HTR-8/SVneo (cell line): ENCODE measurements at regions not wholly inside any gene's neighbourhood (a gene's known extent, or its start where the extent isn't known, plus 50 kb on each side); places are given as distances from the start of the nearest gene placed in this dataset.
A peak's percentile ranks its signal among the peaks of the same experiment; 100 is the strongest.

Experiments
- DNase-seq: peaks from one replicate; pipeline ENCODE4 v3.0.0; 2011; ENCODE audit warnings: low spot score, mixed read lengths; ENCODE audit not compliant: insufficient read length
- FAIRE-seq: peaks from 2 replicates; lab custom pipeline; 2011; peaks lifted over from hg19 to GRCh38; lab: Jason Lieb, UNC

GRCh38 chr3:22942981-22943380 is 260.1 kb upstream of the UBE2E2 start:
- FAIRE-seq = no peak
- no peak for DNase-seq

GRCh38 chr3:22947851-22948250 is 255.3 kb upstream of the UBE2E2 start:
- FAIRE-seq (no peak), DNase-seq (no peak)

- no peak for DNase-seq
- FAIRE-seq = no peak
Observed at GRCh38 chr3:22951910-22952309, 251.2 kb upstream of the UBE2E2 start.

GRCh38 chr3:22952860-22953259 is 250.3 kb upstream of the UBE2E2 start:
- FAIRE-seq (no peak), DNase-seq (no peak)

DNA sequence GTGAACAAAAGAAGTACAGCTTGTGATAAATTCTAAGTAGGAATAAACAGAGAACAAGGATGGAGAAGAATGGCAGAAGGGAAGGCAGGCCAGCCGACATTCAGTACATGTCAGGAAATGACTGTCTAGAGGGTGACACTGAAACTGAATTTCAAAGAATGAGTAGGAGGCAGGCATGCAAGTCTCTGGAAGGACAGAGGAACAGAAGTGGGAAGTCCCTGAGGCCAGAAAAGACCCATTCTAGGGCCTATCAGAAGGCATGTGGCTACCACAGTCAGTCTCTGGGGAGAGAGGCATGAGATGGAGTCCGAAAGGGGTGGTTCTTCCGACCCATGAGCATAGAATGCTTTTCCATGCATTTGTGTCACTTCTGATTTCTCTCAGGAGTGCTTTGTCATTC is 243.5 kb upstream of the UBE2E2 start:
- DNase-seq (no peak), FAIRE-seq (no peak)

- FAIRE-seq (no peak), DNase-seq (peak; percentile 24)
Observed at GRCh38 chr3:22960105-22960984, 242.8 kb upstream of the UBE2E2 start.

DNA sequence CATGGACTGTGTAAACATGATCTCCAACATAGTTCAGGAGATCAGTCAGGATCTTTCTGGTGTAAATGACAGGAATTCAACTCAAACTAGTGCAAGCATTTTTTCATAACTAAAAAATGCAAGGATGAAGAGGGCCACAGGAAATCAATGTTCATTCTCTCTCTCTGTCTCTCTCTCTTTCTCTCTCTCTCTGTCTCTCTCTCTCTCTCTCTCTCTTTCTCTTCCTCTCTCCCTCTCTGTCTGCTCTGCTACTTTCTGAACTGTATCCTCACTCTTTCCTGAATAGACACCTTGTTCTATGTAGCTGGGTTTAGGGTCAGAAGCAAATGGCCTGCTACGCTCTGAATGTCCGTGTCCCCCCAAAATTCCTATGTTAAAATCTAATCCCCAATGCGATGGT is 240.9 kb upstream of the UBE2E2 start:
- DNase-seq = no peak
- no peak for FAIRE-seq

DNA sequence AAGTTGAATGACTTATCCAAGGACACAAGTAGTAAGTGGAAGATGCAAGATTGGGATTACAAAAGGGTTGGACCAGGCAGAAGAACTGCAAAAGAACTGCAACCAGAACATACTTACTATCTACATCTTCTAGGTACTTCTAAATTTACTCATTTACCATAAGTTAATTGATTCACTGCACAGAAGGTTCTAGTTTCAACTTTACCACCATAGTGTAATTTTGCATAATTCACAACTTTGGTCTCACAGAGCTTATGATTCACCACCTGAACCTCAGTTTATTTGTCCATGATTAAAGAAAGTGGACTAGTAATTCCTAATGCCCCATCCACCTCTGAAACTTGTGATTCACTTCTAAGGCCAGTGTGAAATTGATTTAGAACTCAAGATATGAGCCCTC is 236.8 kb upstream of the UBE2E2 start:
- DNase-seq = no peak

GRCh38 chr3:22969276-22969675 is 233.9 kb upstream of the UBE2E2 start:
- no peak for FAIRE-seq

More for the DNA sequence above, 236.8 kb upstream of the UBE2E2 start:
- no peak for FAIRE-seq

DNA sequence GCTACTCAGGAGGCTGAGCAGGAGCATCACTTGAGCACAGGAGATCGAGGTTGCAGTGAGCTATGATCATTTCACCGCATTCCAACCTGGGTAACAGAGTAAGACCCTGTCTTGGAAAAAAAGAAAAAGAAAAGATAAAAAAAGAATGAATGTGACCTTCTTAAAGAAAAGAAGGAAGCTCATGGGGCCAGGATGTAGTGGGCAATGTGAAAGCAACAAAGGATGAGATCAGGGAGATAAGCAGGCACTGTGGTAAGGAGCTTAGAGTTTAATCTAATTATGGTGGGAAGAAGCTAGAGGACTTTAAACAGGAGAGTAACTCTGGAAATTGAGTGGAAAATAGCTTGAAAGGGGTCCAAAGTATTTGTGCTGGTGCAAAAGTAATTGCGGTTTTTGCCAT is 231.6 kb upstream of the UBE2E2 start:
- FAIRE-seq (no peak), DNase-seq (no peak)

More at GRCh38 chr3:22969276-22969675, 233.9 kb upstream of the UBE2E2 start:
- no peak for DNase-seq

- no peak for FAIRE-seq
- DNase-seq = no peak
Observed at GRCh38 chr3:22977042-22977441, 226.1 kb upstream of the UBE2E2 start.

- DNase-seq = no peak
- FAIRE-seq = no peak
Observed at GRCh38 chr3:22977650-22978289, 225.4 kb upstream of the UBE2E2 start.

GRCh38 chr3:22979581-22979980 is 223.5 kb upstream of the UBE2E2 start:
- no peak for DNase-seq
- no peak for FAIRE-seq

DNA sequence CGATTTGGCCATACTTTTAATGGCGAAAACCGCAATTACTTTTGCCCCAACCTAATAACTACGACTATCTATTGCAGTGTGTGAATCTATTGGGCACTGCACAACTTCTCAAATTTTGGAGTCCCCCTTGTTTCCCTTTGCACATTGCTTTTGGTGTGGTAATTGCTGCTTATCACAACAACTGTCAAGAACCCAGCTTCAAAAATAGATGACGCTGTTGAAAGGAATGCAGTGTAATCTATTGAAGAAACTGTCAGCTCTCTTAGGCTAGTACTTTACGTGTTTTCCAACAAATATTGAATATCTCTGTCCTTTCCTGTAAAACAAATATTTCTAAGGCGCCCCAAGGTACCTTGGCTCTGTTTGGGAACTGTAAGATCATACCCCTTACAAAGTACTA is 222.8 kb upstream of the UBE2E2 start:
- DNase-seq (peak; percentile 45), FAIRE-seq (peak; percentile 9)

- no peak for FAIRE-seq
- DNase-seq = no peak
Observed at GRCh38 chr3:22981166-22981565, 222.0 kb upstream of the UBE2E2 start.

GRCh38 chr3:22981861-22982260 is 221.3 kb upstream of the UBE2E2 start:
- DNase-seq (no peak), FAIRE-seq (no peak)

GRCh38 chr3:22982981-22983587 is 220.0 kb upstream of the UBE2E2 start:
- DNase-seq (peak; percentile 41), FAIRE-seq (peak; percentile 26)

DNA sequence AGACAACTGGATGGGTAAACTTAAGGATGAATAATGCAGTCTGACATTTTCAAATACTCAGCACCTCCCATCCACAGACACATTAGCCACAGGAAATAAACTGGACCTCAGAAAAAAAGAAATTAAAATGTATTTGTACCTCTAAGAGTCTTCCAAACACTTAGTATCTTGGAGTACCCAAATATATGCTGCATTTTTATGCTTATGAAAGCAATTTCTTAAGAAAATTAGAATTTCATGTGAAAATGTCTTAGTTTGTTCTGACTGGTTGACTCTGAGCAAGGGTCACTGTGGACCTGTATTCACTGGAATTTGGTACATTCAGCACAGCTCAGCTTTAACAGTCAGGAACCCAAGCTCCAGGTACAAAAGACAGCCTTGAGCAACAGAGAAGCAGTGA is 216.2 kb upstream of the UBE2E2 start:
- DNase-seq (no peak), FAIRE-seq (no peak)

DNA sequence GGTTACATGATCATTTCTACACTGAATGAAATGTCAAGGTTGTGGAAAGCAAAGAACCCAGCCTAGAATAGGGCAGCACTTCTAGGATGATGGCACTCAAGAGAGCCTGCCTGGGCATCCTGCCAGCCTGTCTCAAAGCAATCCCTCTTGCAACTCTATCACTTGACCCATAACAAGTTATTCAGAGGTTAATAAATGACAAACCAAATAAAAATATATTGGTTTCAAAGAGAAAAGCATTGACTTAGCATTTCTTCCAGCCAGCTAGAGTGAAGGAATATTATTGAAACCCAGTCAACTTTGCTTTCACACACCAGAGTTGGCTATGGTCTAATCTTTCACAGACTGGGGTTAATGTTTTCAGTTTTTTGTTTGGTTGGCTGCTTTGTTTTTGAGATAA is 214.6 kb upstream of the UBE2E2 start:
- FAIRE-seq (no peak), DNase-seq (no peak)

- FAIRE-seq = no peak
Observed at GRCh38 chr3:22989716-22990115, 213.4 kb upstream of the UBE2E2 start.

More at GRCh38 chr3:22989716-22990115, 213.4 kb upstream of the UBE2E2 start:
- no peak for DNase-seq
